A549 (cell line): ENCODE measurements at regions not wholly inside any gene's neighbourhood (a gene's known extent, or its start where the extent isn't known, plus 50 kb on each side); places are given as distances from the start of the nearest gene placed in this dataset.

Source experiments
- ATAC-seq, 2 experiments: fragments of 200-7000 bp in 1 of 2; fragments of >200 bp in 1 of 2; cut with Nextera tagmentation in 1 of 2; cut with Tn5 transposase in 1 of 2; 3 replicates each; pipeline versions ENCODE4 v1.8.0 to v1.9.1; 2018 to 2020; ENCODE audit warnings: mild to moderate bottlenecking in 1 of 2, moderate library complexity in 1 of 2
- CTCF ChIA-PET: fragments of 300-600 bp; sonication (Branson Sonifier 250); formaldehyde crosslinking; extraction: SDS; loops from one replicate; lab custom pipeline; 2021; ENCODE audit warnings: antibody characterized with exemption, inconsistent platforms; lab: Yijun Ruan, JAX
- POLR2A ChIA-PET: fragments of 350-600 bp; formaldehyde crosslinking; extraction: SDS; loops from one replicate; lab custom pipeline; 2021; ENCODE audit warnings: antibody characterized with exemption, inconsistent platforms; lab: Yijun Ruan, JAX
- DNase-seq, 2 experiments: peaks; one replicate each; pipeline versions ENCODE4 v3.0.0 to v3.0.0-alpha.2; 2011 to 2016; ENCODE audit warnings: low read depth in 1 of 2, low spot score in 1 of 2
- FAIRE-seq: peaks from 2 replicates; lab custom pipeline; 2011; peaks lifted over from hg19 to GRCh38; lab: Jason Lieb, UNC
- H3K27ac ChIP-seq, 2 experiments: fragments of >200 bp; sonication (Bioruptor Twin); formaldehyde crosslinking; 3 replicates each; pipeline ENCODE4 v1.5.1; 2016 to 2017
- H3K4me1 ChIP-seq: fragments of >200 bp; sonication (Bioruptor Twin); formaldehyde crosslinking; 3 replicates; pipeline ENCODE4 v1.6.1; 2016
- H3K4me2 ChIP-seq: fragments of >200 bp; sonication (Bioruptor Twin); formaldehyde crosslinking; 3 replicates; pipeline ENCODE4 v1.6.1; 2016
- H3K4me3 ChIP-seq: fragments of >200 bp; sonication (Bioruptor Twin); formaldehyde crosslinking; 3 replicates; pipeline ENCODE4 v1.5.1; 2016
- H3K9me3 ChIP-seq: fragments of >200 bp; sonication (Bioruptor Twin); formaldehyde crosslinking; 3 replicates; pipeline ENCODE4 v1.6.1; 2016
- CEBPB ChIP-seq, 2 experiments: fragments of >200 bp in 1 of 2; sonication (Bioruptor Twin) in 1 of 2; formaldehyde crosslinking in 1 of 2; IDR thresholded peaks; 2 replicates each; pipeline ENCODE4 v1.6.1; 2012 to 2016
- FOSL2 ChIP-seq, 2 experiments: fragments of 450-650 bp in 1 of 2; fragments of >200 bp in 1 of 2; sonication (Bioruptor Twin) in 1 of 2; formaldehyde crosslinking; IDR thresholded peaks; 2 replicates each; pipeline versions ENCODE4 v1.5.0 to v1.6.1; 2016 to 2020; ENCODE audit warnings: mild to moderate bottlenecking in 1 of 2, moderate library complexity in 1 of 2
- JUN ChIP-seq, 2 experiments: fragments of >200 bp; sonication (Bioruptor Twin); formaldehyde crosslinking; IDR thresholded peaks; 2 replicates in 1 of 2; 3 replicates in 1 of 2; pipeline ENCODE4 v1.6.1; 2016 to 2017
- RAD21 ChIP-seq, 2 experiments: fragments of >200 bp in 1 of 2; sonication (Bioruptor Twin) in 1 of 2; formaldehyde crosslinking in 1 of 2; IDR thresholded peaks in 1 of 2; conservative IDR thresholded peaks in 1 of 2; 2 replicates in 1 of 2; 3 replicates in 1 of 2; pipeline ENCODE4 v1.6.1; 2012 to 2018; ENCODE audit warnings: inconsistent platforms in 1 of 2
- SREBF2 ChIP-seq: fragments of 450-650 bp; IDR thresholded peaks from 2 replicates; pipeline ENCODE4 v1.6.1; 2014; ENCODE audit warnings: mild to moderate bottlenecking, moderate library complexity
- TFCP2L1 ChIP-seq: fragments of 250-450 bp; sonication (Bioruptor Pico); IDR thresholded peaks from 2 replicates; pipeline ENCODE4 v1.5.0; 2021; ENCODE audit warnings: mild to moderate bottlenecking
- WGBS: methylation state at CpG from one replicate; pipeline ENCODE4 v1.1.6; 2017; ENCODE audit errors: missing lambda C conversion rate; 5-methylcytosine and 5-hydroxymethylcytosine counted together
- TF ChIP-seq, protein P1 (sequence below): fragments of 150-350 bp; IDR thresholded peaks from 2 replicates; pipeline ENCODE4 v1.6.1; 2014; ENCODE audit warnings: low read depth, mild to moderate bottlenecking, low read length
- TF ChIP-seq, protein P2 (sequence below): fragments of >200 bp; sonication (Bioruptor Twin); formaldehyde crosslinking; IDR thresholded peaks from 3 replicates; pipeline ENCODE4 v1.5.1; 2016

DNA sequence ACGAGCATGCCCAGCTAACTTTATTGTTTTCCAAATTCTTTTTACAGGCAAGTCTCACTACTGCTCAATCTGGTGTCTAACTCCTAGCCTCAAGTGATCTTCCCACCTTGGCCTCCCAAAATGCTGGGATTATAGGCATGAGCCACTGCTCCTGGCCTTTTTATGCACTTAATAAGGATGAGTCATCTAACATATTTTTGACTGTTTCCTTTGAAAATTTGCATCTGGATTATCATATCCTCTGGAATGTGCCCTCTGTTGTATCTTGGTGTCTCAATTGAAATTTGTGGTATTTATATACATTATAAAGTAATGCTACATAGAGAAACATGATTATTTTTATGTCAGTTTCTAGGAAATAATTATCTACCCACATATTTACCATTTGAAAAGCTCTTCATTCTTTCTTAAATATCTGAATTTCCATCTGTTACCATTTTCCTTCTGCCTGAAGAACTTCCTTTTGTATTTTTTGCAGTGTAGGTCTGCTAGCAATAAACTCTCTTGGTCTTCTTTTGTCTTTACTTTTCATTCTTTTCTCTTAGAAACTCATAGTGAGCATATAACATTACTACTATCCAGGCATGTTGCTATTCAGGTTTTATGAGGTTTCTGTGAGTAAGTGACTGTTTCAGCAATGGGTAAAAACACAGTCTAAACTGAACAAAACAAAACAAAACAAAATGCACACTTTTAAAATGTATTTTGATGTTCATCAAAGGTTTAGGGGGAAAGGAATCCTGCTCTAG is 52.8 kb upstream of the CNOT2 start:
- TF ChIP-seq RAD21 (conservative IDR thresholded peaks at IDR 0.05 in 1 of 2, IDR thresholded peaks at IDR 0.05 in 1 of 2) (no peak), TFCP2L1 (CRISPR knock-in tag) (no peak), JUN (IDR thresholded peaks at IDR 0.05) (no peak), FOSL2 (IDR thresholded peaks at IDR 0.05) (no peak), FOSL2 (CRISPR knock-in tag; IDR thresholded peaks at IDR 0.05) (peak; percentile 44), SREBF2 (no peak), CEBPB (IDR thresholded peaks at IDR 0.05) (no peak)
- TF ChIP-seq, protein P1, sequence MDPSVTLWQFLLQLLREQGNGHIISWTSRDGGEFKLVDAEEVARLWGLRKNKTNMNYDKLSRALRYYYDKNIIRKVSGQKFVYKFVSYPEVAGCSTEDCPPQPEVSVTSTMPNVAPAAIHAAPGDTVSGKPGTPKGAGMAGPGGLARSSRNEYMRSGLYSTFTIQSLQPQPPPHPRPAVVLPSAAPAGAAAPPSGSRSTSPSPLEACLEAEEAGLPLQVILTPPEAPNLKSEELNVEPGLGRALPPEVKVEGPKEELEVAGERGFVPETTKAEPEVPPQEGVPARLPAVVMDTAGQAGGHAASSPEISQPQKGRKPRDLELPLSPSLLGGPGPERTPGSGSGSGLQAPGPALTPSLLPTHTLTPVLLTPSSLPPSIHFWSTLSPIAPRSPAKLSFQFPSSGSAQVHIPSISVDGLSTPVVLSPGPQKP, result no peak
- TF ChIP-seq, protein P2, sequence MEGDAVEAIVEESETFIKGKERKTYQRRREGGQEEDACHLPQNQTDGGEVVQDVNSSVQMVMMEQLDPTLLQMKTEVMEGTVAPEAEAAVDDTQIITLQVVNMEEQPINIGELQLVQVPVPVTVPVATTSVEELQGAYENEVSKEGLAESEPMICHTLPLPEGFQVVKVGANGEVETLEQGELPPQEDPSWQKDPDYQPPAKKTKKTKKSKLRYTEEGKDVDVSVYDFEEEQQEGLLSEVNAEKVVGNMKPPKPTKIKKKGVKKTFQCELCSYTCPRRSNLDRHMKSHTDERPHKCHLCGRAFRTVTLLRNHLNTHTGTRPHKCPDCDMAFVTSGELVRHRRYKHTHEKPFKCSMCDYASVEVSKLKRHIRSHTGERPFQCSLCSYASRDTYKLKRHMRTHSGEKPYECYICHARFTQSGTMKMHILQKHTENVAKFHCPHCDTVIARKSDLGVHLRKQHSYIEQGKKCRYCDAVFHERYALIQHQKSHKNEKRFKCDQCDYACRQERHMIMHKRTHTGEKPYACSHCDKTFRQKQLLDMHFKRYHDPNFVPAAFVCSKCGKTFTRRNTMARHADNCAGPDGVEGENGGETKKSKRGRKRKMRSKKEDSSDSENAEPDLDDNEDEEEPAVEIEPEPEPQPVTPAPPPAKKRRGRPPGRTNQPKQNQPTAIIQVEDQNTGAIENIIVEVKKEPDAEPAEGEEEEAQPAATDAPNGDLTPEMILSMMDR, result no peak
- H3K9me3 ChIP-seq, result no peaks in the 10 kb centered on the region
- ATAC-seq (no peak), FAIRE-seq (no peak), DNase-seq (no peak)
- 0% methylated on average over 1 of the region's 1 CpG for WGBS
- H3K4me3 ChIP-seq, result no peak overlapping the region
- no peaks in the 10 kb centered on the region for H3K4me1 ChIP-seq
- no peak overlapping the region for H3K4me2 ChIP-seq
- H3K27ac ChIP-seq, result no peak overlapping the region
- CTCF ChIA-PET, result interaction anchor here (0.6 kb wide), 1 partner anchor 272 kb away, joined by 3 read pairs; no protein-coding TSS in a partner anchor
- POLR2A ChIA-PET, result no interaction called here
